GM18868 (cell line): ENCODE measurements at regions not wholly inside any gene's neighbourhood (a gene's known extent, or its start where the extent isn't known, plus 50 kb on each side); places are given as distances from the start of the nearest gene placed in this dataset.

ENCODE experiments used
- ATAC-seq: cut with Tn5 transposase; IDR thresholded peaks from one replicate; pipeline ENCODE4 v1.9.1; 2021; ENCODE audit warnings: mild to moderate bottlenecking, moderate library complexity; ENCODE audit not compliant: unreplicated experiment

DNA sequence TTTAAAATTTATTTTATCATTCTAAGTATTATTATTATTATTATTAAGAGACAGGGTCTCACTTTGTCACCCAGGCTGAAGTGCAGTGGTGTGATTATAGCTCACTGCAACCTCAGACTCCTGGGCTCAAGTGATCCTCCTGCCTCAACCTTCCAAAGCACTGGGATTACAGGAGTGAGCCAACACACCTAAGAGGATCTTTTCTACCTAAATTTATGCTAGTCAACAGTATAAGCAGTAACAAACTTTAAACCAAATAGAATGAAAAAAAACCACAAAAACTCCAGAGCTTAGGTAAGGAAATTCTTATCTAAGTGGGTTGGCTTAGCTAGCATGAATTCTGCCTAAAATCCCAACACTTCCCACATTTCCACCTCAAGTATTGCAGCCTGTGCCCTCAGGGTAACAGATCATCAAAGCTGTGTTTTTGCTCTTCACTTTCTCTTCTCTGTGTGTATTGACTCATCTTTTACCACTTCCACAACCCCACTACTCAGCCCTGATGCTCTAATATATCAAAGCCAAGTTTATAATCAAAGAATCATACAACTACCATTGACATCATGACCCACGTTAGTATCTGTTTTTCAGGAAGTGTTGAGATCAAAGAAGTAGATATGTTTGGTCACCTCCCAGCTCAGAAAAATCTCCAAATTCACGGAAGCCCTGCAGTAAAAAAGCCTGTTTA lies 93.7 kb upstream of the SPON1 start:
- no peak for ATAC-seq

DNA sequence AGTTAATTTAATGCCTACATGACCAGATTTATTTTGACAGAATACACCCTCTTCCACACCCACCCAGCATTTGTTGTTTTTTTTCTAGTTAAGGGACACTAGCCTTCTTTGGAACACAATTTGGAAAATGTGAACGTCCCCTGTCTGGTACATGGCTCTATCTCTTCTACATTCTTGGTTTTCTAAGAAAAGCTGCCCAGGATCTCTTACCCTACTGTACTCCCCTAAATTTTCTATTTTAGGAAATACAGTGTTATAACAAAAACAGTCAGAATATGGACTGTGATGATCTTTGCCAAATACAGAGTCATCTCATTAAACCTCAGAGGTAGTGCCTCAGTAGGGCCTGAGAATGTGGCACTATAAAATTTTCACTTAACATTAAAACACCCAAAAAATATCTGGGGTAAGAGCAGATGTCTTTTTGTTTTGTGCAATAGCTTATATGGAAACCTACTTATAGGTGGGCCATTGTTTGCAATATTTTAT lies 93.1 kb upstream of the SPON1 start:
- no peak for ATAC-seq

DNA sequence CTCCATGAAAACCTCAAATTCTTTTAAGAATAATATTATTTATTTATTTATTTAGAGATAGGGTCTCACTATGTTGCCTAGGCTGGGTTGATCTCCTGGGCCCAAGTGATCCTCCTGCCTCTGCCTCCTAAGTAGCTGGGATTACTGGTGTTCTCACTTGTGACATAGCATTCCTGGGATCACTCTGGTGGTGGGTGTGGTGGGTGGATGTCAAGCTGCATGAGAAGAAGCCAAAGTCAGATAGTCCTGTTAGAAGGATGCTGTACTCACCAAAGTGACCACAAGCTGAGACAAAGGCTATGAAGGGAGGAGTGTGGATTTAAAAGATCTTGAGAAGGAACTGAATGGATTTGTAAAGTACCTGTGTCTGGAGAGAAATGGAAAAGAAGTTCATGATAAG lies 87.9 kb upstream of the SPON1 start:
- ATAC-seq = no peak

- no peak for ATAC-seq
Measured at GRCh38 chr11:13875643-13876042, 86.9 kb upstream of the SPON1 start.

GRCh38 chr11:13876423-13876822 lies 86.1 kb upstream of the SPON1 start:
- ATAC-seq = no peak

- no peak for ATAC-seq
Measured at GRCh38 chr11:13878077-13878476, 84.4 kb upstream of the SPON1 start.

GRCh38 chr11:13880634-13881033 lies 81.9 kb upstream of the SPON1 start:
- no peak for ATAC-seq

GRCh38 chr11:13881226-13881905 lies 81.2 kb upstream of the SPON1 start:
- no peak for ATAC-seq

GRCh38 chr11:13883042-13883441 lies 79.5 kb upstream of the SPON1 start:
- peak; percentile 81 for ATAC-seq

- ATAC-seq = no peak
Measured at GRCh38 chr11:13883589-13883988, 78.9 kb upstream of the SPON1 start.

DNA sequence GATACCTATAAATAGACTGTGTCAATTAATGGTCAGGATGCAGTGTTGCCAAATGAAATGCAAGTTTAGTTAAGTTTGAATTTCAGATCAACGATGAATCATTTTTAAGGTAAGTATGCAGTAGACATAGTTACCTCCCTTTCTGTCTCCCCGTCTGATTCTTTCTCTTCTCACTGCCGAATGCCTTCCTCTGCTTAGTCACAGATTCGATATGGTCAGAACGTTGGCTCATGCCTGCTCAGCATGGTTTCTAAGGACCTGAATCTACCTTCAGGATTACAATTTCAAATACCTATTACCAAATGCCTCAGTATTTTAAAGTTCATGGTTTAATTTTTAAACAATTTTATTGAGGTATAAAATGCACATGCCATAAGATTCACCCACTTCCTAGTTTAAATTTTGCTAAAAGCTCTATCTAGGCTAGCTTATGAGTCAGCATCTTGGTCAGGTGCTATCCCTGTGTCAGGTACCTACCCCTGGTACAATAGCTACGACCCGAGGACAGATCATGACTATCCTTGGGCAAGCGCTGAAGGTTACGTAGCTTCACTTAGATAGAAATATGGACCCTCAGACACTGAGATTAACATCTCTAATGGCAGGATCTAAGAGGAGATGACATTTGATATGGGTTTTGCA lies 78.2 kb upstream of the SPON1 start:
- ATAC-seq = no peak

GRCh38 chr11:13885083-13885482 lies 77.4 kb upstream of the SPON1 start:
- ATAC-seq = no peak

- ATAC-seq = no peak
Measured at GRCh38 chr11:13889552-13890249, 72.8 kb upstream of the SPON1 start.

- no peak for ATAC-seq
Measured at GRCh38 chr11:13891911-13892310, 70.6 kb upstream of the SPON1 start.

DNA sequence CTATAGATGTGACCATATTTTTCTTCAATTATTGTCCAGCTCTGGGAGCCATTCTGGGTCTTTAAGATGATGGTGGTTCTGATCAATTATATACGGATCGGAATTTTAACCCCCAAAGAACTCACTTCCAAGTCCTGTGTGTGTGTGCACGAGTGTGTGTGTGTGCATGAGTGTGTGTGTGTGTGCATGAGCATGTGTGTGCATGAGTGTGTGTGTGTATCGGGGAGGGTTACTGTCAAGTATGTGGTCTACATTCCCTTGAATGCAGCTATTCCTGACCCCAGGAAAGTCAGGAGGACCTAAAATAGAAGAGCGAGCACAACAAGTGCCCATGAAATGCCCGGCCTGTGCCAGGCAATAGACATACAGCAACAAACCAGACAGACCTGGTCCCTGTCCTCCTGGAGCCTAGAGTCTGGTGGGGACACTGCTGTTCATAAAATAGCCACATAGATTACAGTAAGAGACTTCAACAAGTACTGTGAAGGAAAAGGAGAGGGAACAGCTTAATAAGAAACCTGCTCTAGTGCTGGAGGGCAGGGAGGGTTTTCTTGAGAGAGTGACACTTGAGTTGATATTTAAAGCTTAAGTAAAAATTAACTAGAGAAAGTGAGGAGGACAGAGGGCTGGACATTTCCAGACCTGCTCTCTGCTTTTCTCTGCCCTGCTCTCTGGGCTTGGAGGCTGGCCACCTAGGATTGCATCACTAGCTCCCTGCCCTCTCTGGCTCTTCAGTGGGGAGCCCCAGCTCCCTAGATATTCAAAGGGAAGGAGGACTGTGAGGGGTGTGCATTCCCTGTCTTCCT lies 66.1 kb upstream of the SPON1 start:
- ATAC-seq = no peak

GRCh38 chr11:13896981-13897353 lies 65.6 kb upstream of the SPON1 start:
- no peak for ATAC-seq

DNA sequence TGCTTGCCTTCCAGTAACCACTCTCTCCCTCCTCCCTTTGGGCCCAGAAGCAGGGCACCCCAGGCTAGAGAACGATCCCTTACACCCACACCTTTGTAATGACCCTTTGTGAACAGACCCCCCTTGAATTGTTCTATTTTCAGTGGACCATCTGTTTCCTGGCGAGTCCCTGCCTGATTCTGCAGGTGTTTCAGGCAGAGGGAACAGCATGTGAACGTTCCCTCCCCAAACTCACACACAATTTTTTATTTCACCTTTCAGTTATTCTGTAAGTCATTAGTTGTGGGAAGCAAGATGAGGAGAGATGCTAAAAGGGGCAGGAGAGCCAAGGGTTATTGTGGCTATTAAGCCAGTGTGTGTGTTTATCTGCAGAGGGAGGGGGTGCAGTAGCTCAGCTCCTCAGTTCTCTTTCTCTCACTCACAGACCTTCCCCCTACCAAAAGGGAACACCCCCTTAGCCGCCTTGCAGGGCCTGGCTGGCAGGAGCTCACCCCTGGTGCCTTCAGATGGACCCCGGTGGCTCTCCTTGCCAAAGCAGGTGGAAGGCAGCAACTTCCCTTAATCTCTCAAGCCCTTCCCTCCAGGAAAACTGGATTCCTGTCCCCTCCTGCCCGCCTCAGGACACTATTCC lies 64.8 kb upstream of the SPON1 start:
- ATAC-seq = no peak

- no peak for ATAC-seq
Measured at GRCh38 chr11:13899603-13900002, 62.9 kb upstream of the SPON1 start.

DNA sequence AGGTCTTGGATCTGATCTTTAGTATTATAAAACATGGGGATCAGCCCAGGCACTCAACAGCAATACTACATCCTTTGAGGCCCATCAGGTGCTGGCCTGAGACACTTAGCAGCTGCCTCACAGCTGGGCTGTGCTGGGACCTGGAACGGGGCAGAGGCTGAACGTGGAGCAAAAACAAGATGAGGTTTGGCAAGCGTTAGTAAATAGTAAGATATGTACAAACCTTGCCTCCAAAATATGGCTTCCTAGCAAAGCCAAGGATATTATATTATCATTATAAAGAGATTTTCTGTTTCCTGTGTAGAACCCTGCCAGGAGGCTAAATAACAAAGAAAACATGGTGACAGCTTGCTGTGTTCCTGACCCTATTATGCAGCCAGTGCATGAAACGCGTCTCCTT lies 60.0 kb upstream of the SPON1 start:
- ATAC-seq = no peak

- no peak for ATAC-seq
Measured at GRCh38 chr11:13905137-13905781, 57.3 kb upstream of the SPON1 start.
